ENCODE measurements at regions not wholly inside any gene's neighbourhood (a gene's known extent, or its start where the extent isn't known, plus 50 kb on each side); places are given as distances from the start of the nearest gene placed in this dataset.

GRCh38 chr1:218634212-218634611, 289.1 kb downstream of the TGFB2 start:
- no peak for TF ChIP-seq CTCF (IDR thresholded peaks at IDR 0.05)
- intact Hi-C loops (cut with DNase I) = no loop called here

GRCh38 chr1:218636548-218636947, 291.4 kb downstream of the TGFB2 start:
- Histone ChIP-seq H3K27ac (no peak overlapping the region), H3K4me3 (no peak overlapping the region), H3K27me3 (no peaks in the 10 kb centered on the region), H3K9me3 (no peaks in the 10 kb centered on the region), H3K36me3 (no peaks in the 10 kb centered on the region), H3K4me1 (no peaks in the 10 kb centered on the region)
- FAIRE-seq (no peak), ATAC-seq (peak in 1 of 4 donors; percentile 70), DNase-seq (no peak)
- intact Hi-C loops (cut with DNase I) = no loop called here
- TF ChIP-seq CTCF (IDR thresholded peaks at IDR 0.05) = no peak
- 21 to 24% methylated on average over 1 of the region's 1 CpG for WGBS, 2 donors

More at GRCh38 chr1:218634212-218634611, 289.1 kb downstream of the TGFB2 start:
- Histone ChIP-seq H3K4me3 (no peak overlapping the region), H3K9me3 (no peaks in the 10 kb centered on the region), H3K36me3 (no peaks in the 10 kb centered on the region), H3K27ac (no peak overlapping the region), H3K4me1 (no peaks in the 10 kb centered on the region), H3K27me3 (no peaks in the 10 kb centered on the region)
- 76 to 83% methylated on average over 4 of the region's 4 CpGs for WGBS, 2 donors
- ATAC-seq = no peak
- no peak for DNase-seq
- no peak for FAIRE-seq

GRCh38 chr1:218640173-218640572, 295.0 kb downstream of the TGFB2 start:
- Histone ChIP-seq H3K4me3 (no peak overlapping the region), H3K27me3 (no peaks in the 10 kb centered on the region), H3K36me3 (no peaks in the 10 kb centered on the region), H3K4me1 (no peaks in the 10 kb centered on the region), H3K27ac (no peak overlapping the region), H3K9me3 (no peaks in the 10 kb centered on the region)
- WGBS, 2 donors = 80 to 81% methylated on average over 3 of the region's 3 CpGs
- intact Hi-C loops (cut with DNase I) = no loop called here
- TF ChIP-seq CTCF (IDR thresholded peaks at IDR 0.05) = no peak
- DNase-seq (no peak), ATAC-seq (no peak), FAIRE-seq (no peak)

- no peak overlapping the region for H3K27ac ChIP-seq
- no peak for ATAC-seq
- no peaks in the 10 kb centered on the region for H3K27me3 ChIP-seq
- TF ChIP-seq CTCF (IDR thresholded peaks at IDR 0.05) = no peak
- DNase-seq = peak in 1 of 6 donors; percentile 28
- no peak for FAIRE-seq
- H3K4me1 ChIP-seq = no peaks in the 10 kb centered on the region
- WGBS, 2 donors = 80 to 89% methylated on average over 5 of the region's 5 CpGs
- H3K9me3 ChIP-seq = no peaks in the 10 kb centered on the region
- no peak overlapping the region for H3K4me3 ChIP-seq
- no peaks in the 10 kb centered on the region for H3K36me3 ChIP-seq
- intact Hi-C loops (cut with DNase I) = no loop called here
These were observed 297.2 kb downstream of the TGFB2 start for GRCh38 chr1:218642033-218642948.

GRCh38 chr1:218643281-218643680, 298.1 kb downstream of the TGFB2 start:
- intact Hi-C loops (cut with DNase I) = no loop called here
- TF ChIP-seq CTCF (IDR thresholded peaks at IDR 0.05) = no peak
- Histone ChIP-seq H3K4me3 (no peak overlapping the region), H3K36me3 (no peaks in the 10 kb centered on the region), H3K27me3 (no peaks in the 10 kb centered on the region), H3K27ac (no peak overlapping the region), H3K9me3 (no peaks in the 10 kb centered on the region), H3K4me1 (no peaks in the 10 kb centered on the region)
- 84 to 93% methylated on average over 4 of the region's 4 CpGs for WGBS, 2 donors
- ATAC-seq (no peak), DNase-seq (no peak), FAIRE-seq (no peak)

All from pancreas (tissue), 10 donors.